ENCODE measurements at regions not wholly inside any gene's neighbourhood (a gene's known extent, or its start where the extent isn't known, plus 50 kb on each side); places are given as distances from the start of the nearest gene placed in this dataset.

DNA sequence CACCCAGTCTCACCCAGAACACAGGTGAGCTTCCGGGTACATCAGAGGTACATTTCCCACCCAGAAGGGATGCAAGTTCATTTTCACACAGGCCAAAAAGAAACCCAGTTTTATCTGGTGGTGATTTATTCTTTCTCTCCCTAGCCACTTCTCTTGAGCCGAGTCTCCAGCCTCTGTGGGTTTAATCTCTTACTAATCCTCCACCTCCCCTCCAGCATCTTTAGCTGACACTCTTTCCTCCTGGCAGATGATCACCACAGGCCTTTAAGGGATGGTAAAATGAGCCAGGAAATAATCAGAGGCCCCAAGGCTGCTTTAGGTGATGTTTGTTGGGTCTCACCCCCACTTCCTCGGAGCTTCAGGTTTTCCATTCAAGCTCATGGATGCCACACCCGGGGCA lies 145.7 kb upstream of the DLX2 start:
- POLR2A ChIA-PET = no interaction called here
- ATAC-seq = no peak
- Histone ChIP-seq H3K4me3 (no peak overlapping the region), H3K4me2 (no peak overlapping the region), H3K4me1 (peaks cover 25% of the 10 kb centered on the region), H3K27ac (no peak overlapping the region), H3K9me3 (no peaks in the 10 kb centered on the region)
- DNase-seq (ENCODE audit: low read depth in 1 of 2, low spot score in 1 of 2) = no peak
- CTCF ChIA-PET = interaction anchor here (1.4 to 3.0 kb wide), 2 partner anchors 213 to 218 kb away, joined by 4 to 12 read pairs; no protein-coding TSS in a partner anchor
- WGBS (ENCODE audit: missing lambda C conversion rate) = 54% methylated on average over 4 of the region's 4 CpGs
- TF ChIP-seq HOXB13 (CRISPR knock-in tag; IDR thresholded peaks at IDR 0.05; ENCODE audit: low read depth) = no peak
- TF ChIP-seq CBX8 (IDR thresholded peaks at IDR 0.05) = no peak
- FAIRE-seq = no peak

DNA sequence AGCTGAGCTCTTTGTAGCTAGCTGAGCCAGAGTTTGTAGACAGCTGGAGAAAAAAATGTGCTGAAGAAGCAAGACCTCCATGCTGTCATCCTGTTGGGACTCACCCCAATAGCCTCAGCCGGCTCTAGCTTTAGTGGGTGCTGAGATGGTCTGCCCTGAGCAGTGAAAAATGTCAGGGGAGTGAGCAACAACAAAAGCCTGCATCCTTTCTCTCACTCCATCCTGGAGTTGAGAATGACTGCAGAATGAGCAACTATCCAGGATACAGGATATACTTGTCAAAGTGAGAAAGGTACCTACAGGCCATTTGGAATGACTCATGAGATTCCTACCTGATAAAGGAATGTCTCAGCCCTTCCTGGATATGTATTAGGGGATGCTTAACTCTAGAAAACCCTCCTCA lies 146.1 kb upstream of the DLX2 start:
- peaks cover 29% of the 10 kb centered on the region for H3K4me1 ChIP-seq
- TF ChIP-seq NFE2L2 (conservative IDR thresholded peaks at IDR 0.05; ENCODE audit: low read length) = no peak
- ChIA-PET POLR2A (no interaction called here), CTCF (interaction anchor here (1.4 to 3.0 kb wide), 2 partner anchors 213 to 218 kb away, joined by 4 to 12 read pairs; no protein-coding TSS in a partner anchor)
- H3K4me2 ChIP-seq = no peak overlapping the region
- no peaks in the 10 kb centered on the region for H3K9me3 ChIP-seq
- H3K4me3 ChIP-seq = no peak overlapping the region
- no peak for FAIRE-seq
- H3K27ac ChIP-seq = no peak overlapping the region
- 23% methylated on average over 1 of the region's 1 CpG for WGBS (ENCODE audit: missing lambda C conversion rate)
- no peak; a peak in 1 of 6 replicates for ATAC-seq
- DNase-seq (ENCODE audit: low read depth in 1 of 2, low spot score in 1 of 2) = no peak

DNA sequence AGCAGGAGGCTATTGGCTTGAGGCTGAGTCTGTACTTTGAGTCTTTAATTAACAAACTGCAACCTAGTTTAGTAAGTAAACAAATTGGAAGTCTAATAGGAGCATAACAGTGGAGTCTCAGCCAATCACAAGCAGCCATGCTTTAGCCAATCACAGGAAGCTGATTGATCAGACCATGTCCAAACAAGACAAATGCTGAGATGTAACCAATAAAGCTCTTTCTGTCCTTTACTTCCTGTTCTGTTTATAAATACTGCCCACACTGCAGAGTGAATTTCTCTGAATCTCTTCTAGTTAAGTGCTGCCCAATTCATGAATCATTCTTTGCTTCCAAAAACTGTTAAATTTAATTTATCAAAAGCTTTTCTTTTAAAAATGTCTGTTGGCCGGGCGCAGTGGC lies 146.6 kb upstream of the DLX2 start:
- peaks cover 31% of the 10 kb centered on the region for H3K4me1 ChIP-seq
- no peak for ATAC-seq
- TF ChIP-seq, protein P1, sequence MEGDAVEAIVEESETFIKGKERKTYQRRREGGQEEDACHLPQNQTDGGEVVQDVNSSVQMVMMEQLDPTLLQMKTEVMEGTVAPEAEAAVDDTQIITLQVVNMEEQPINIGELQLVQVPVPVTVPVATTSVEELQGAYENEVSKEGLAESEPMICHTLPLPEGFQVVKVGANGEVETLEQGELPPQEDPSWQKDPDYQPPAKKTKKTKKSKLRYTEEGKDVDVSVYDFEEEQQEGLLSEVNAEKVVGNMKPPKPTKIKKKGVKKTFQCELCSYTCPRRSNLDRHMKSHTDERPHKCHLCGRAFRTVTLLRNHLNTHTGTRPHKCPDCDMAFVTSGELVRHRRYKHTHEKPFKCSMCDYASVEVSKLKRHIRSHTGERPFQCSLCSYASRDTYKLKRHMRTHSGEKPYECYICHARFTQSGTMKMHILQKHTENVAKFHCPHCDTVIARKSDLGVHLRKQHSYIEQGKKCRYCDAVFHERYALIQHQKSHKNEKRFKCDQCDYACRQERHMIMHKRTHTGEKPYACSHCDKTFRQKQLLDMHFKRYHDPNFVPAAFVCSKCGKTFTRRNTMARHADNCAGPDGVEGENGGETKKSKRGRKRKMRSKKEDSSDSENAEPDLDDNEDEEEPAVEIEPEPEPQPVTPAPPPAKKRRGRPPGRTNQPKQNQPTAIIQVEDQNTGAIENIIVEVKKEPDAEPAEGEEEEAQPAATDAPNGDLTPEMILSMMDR (IDR thresholded peaks at IDR 0.05) = no peak
- no peak for FAIRE-seq
- no peak overlapping the region for H3K4me2 ChIP-seq
- no peak overlapping the region for H3K27ac ChIP-seq
- H3K4me3 ChIP-seq = no peak overlapping the region
- 93% methylated on average over 2 of the region's 2 CpGs for WGBS (ENCODE audit: missing lambda C conversion rate)
- ChIA-PET POLR2A (no interaction called here), CTCF (interaction anchor here (1.0 to 3.0 kb wide), 2 partner anchors 178 to 212 kb away, joined by 3 to 12 read pairs; no protein-coding TSS in a partner anchor)
- no peaks in the 10 kb centered on the region for H3K9me3 ChIP-seq
- no peak for DNase-seq (ENCODE audit: low read depth in 1 of 2, low spot score in 1 of 2)

DNA sequence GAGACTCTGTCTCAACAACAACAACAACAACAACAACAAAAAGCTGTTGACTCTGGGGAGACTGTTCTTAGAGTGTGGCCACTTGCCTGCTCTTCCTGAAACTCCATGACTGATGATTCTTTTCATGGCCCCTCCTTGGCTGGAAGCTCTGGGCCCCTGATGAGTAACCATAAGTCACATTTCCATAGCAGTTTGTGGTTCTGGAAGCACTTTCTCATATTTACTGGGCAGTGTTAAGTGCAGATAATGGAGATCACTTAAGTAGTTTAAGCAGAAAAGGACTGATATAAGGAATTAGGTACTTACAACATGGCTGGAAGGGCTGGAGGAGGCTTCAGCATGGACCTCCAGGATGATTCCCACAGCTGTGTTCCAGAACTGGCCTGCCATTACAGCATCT lies 147.3 kb upstream of the DLX2 start:
- Histone ChIP-seq H3K4me1 (peaks cover 31% of the 10 kb centered on the region), H3K27ac (no peak overlapping the region), H3K4me3 (no peak overlapping the region), H3K4me2 (no peak overlapping the region), H3K9me3 (no peaks in the 10 kb centered on the region)
- no peak for DNase-seq (ENCODE audit: low read depth in 1 of 2, low spot score in 1 of 2)
- POLR2A ChIA-PET = no interaction called here
- no peak for FAIRE-seq
- CTCF ChIA-PET = interaction anchor here (1.0 to 3.0 kb wide), 3 partner anchors 23 to 212 kb away, joined by 3 to 12 read pairs (median 3); no protein-coding TSS in a partner anchor
- no peak for ATAC-seq
- no peak for TF ChIP-seq EHMT2 (IDR thresholded peaks at IDR 0.05; ENCODE audit: low read depth)
- TF ChIP-seq ESRRA (IDR thresholded peaks at IDR 0.05; ENCODE audit: borderline replicate concordance, low read length) = no peak
- TF ChIP-seq MAZ (IDR thresholded peaks at IDR 0.05; ENCODE audit: borderline replicate concordance, low read depth, low read length) = no peak
- TF ChIP-seq BHLHE40 (IDR thresholded peaks at IDR 0.05; ENCODE audit: low read depth, low read length) = no peak
- TF ChIP-seq TP53 (CRISPR knock-in tag; IDR thresholded peaks at IDR 0.05) = no peak
- no peak for TF ChIP-seq RNF2 (IDR thresholded peaks at IDR 0.05; ENCODE audit: borderline replicate concordance, low read depth)
- no peak for TF ChIP-seq HOXB13 (CRISPR knock-in tag; IDR thresholded peaks at IDR 0.05; ENCODE audit: low read depth)
- TF ChIP-seq, protein P2, sequence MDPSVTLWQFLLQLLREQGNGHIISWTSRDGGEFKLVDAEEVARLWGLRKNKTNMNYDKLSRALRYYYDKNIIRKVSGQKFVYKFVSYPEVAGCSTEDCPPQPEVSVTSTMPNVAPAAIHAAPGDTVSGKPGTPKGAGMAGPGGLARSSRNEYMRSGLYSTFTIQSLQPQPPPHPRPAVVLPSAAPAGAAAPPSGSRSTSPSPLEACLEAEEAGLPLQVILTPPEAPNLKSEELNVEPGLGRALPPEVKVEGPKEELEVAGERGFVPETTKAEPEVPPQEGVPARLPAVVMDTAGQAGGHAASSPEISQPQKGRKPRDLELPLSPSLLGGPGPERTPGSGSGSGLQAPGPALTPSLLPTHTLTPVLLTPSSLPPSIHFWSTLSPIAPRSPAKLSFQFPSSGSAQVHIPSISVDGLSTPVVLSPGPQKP (IDR thresholded peaks at IDR 0.05; ENCODE audit: low read depth, low read length) = no peak
- no peak for TF ChIP-seq KDM1A (IDR thresholded peaks at IDR 0.05; ENCODE audit: low read depth)
- TF ChIP-seq HEYL (CRISPR knock-in tag; IDR thresholded peaks at IDR 0.05) = no peak
- TF ChIP-seq ZC3H11A (IDR thresholded peaks at IDR 0.05) = no peak
- TF ChIP-seq MAFK (IDR thresholded peaks at IDR 0.05; ENCODE audit: partially characterized antibody) = no peak
- TF ChIP-seq RCOR1 (IDR thresholded peaks at IDR 0.05; ENCODE audit: low read depth, low read length) = no peak
- TF ChIP-seq JUN (IDR thresholded peaks at IDR 0.05) = no peak
- TF ChIP-seq GATA3 (IDR thresholded peaks at IDR 0.05; ENCODE audit: borderline replicate concordance) = no peak
- no peak for TF ChIP-seq CHD2 (IDR thresholded peaks at IDR 0.05; ENCODE audit: low read length, partially characterized antibody)
- no peak for TF ChIP-seq RFX5 (IDR thresholded peaks at IDR 0.05)
- no peak for TF ChIP-seq EP300 (IDR thresholded peaks at IDR 0.05)
- TF ChIP-seq EHF (CRISPR knock-in tag; IDR thresholded peaks at IDR 0.05) = no peak
- no peak for TF ChIP-seq NFE2L2 (conservative IDR thresholded peaks at IDR 0.05; ENCODE audit: low read length)

Data from A549 (cell line).